Uterus (tissue), 2 donors: ENCODE measurements at regions not wholly inside any gene's neighbourhood (a gene's known extent, or its start where the extent isn't known, plus 50 kb on each side); places are given as distances from the start of the nearest gene placed in this dataset.

Source experiments
- CTCF ChIP-seq, 4 experiments: fragments of 200-600 bp in 2 of 4; fragments of 450-650 bp in 2 of 4; sonication (generic) in 2 of 4; IDR thresholded peaks; one replicate each; pipeline ENCODE4 v1.5.1; 2016 to 2019; ENCODE audit warnings: antibody characterized with exemption in 4 of 4, mild to moderate bottlenecking in 2 of 4, moderate library complexity in 1 of 4
- POLR2A ChIP-seq, 2 donors: fragments of 450-650 bp; IDR thresholded peaks; one replicate each; pipeline ENCODE4 v1.6.1; 2016; ENCODE audit warnings: antibody characterized with exemption in 2 of 2, mild to moderate bottlenecking in 1 of 2, moderate library complexity in 1 of 2

GRCh38 chr4:78707268-78707667 lies 68.9 kb upstream of the BMP2K start:
- TF ChIP-seq CTCF (IDR thresholded peaks at IDR 0.05) (no peak), POLR2A (IDR thresholded peaks at IDR 0.05) (no peak)
